Ammon's horn (tissue), 1 donor: ENCODE measurements at regions not wholly inside any gene's neighbourhood (a gene's known extent, or its start where the extent isn't known, plus 50 kb on each side); places are given as distances from the start of the nearest gene placed in this dataset.
"Not testable (repeated sequence)": the region's sequence is repeated elsewhere in the genome, so short reads cannot be mapped to it uniquely, and the experiment has no call there.

Source experiments
- DNase-seq: peaks from one replicate; pipeline ENCODE4 v3.0.0-alpha.2; 2016; ENCODE audit warnings: low spot score

GRCh38 chr10:123270221-123270620 lies 116.0 kb downstream of the BUB3 start:
- no peak for DNase-seq

GRCh38 chr10:123270806-123271205 lies 116.6 kb downstream of the BUB3 start:
- no peak for DNase-seq

- DNase-seq, result no peak
Measured at GRCh38 chr10:123272171-123272570, 118.0 kb downstream of the BUB3 start.

GRCh38 chr10:123274306-123275135 lies 120.3 kb downstream of the BUB3 start:
- DNase-seq, result no peak

- no peak for DNase-seq
Measured at GRCh38 chr10:123275136-123275564, 120.9 kb downstream of the BUB3 start.

GRCh38 chr10:123278445-123278844 lies 124.2 kb downstream of the BUB3 start:
- no peak for DNase-seq

- DNase-seq, result not testable (repeated sequence)
Measured at GRCh38 chr10:123283371-123283770, 129.2 kb downstream of the BUB3 start.

GRCh38 chr10:123284022-123284421 lies 129.8 kb downstream of the BUB3 start:
- DNase-seq, result no peak

GRCh38 chr10:123287594-123288247 lies 133.5 kb downstream of the BUB3 start:
- DNase-seq, result no peak

- DNase-seq, result no peak
Measured at GRCh38 chr10:123289432-123289831, 135.2 kb downstream of the BUB3 start.

GRCh38 chr10:123294109-123294508 lies 139.9 kb downstream of the BUB3 start:
- no peak for DNase-seq

GRCh38 chr10:123294886-123295285 lies 140.7 kb downstream of the BUB3 start:
- no peak for DNase-seq

GRCh38 chr10:123295644-123296043 lies 141.4 kb downstream of the BUB3 start:
- no peak for DNase-seq

- DNase-seq, result no peak
Measured at GRCh38 chr10:123297175-123297574, 143.0 kb downstream of the BUB3 start.

GRCh38 chr10:123298583-123298982 lies 144.4 kb downstream of the BUB3 start:
- DNase-seq, result no peak

- no peak for DNase-seq
Measured at GRCh38 chr10:123299598-123299997, 145.4 kb downstream of the BUB3 start.

GRCh38 chr10:123301077-123301857 lies 147.1 kb downstream of the BUB3 start:
- DNase-seq, result peak; percentile 92

- no peak for DNase-seq
Measured at GRCh38 chr10:123303581-123304337, 149.6 kb downstream of the BUB3 start.

GRCh38 chr10:123305671-123306070 lies 151.5 kb downstream of the BUB3 start:
- DNase-seq, result no peak

GRCh38 chr10:123306290-123306689 lies 152.1 kb downstream of the BUB3 start:
- DNase-seq, result no peak

GRCh38 chr10:123309731-123310130 lies 155.5 kb downstream of the BUB3 start:
- DNase-seq, result peak; percentile 20

GRCh38 chr10:123316776-123317175 lies 162.6 kb downstream of the BUB3 start:
- DNase-seq, result no peak
